SU-DHL-6 (cell line): ENCODE measurements at regions not wholly inside any gene's neighbourhood (a gene's known extent, or its start where the extent isn't known, plus 50 kb on each side); places are given as distances from the start of the nearest gene placed in this dataset.

Source experiments
- H2AFZ ChIP-seq: fragments of 200-600 bp; sonication (generic); 2 replicates; pipeline ENCODE4 v1.6.1; 2014; ENCODE audit warnings: low read depth, mild to moderate bottlenecking, moderate library complexity, mixed read lengths, antibody characterized with exemption, low read length; ENCODE audit not compliant: severe bottlenecking
- H3F3A ChIP-seq: fragments of 200-600 bp; shearing (Covaris generic); 2 replicates; pipeline ENCODE4 v1.6.0; 2016; ENCODE audit warnings: antibody characterized with exemption, mild to moderate bottlenecking; ENCODE audit not compliant: insufficient read depth
- H3K27ac ChIP-seq: fragments of 200-600 bp; sonication (generic); 2 replicates; pipeline ENCODE4 v1.5.1; 2016; ENCODE audit warnings: low read depth, mild to moderate bottlenecking, low read length, moderate library complexity, mixed read lengths
- H3K27me3 ChIP-seq: fragments of 200-600 bp; sonication (generic), shearing (Covaris generic); 2 replicates; pipeline ENCODE4 v1.6.0; 2014; ENCODE audit warnings: mild to moderate bottlenecking, low read length
- H3K36me3 ChIP-seq: fragments of 200-600 bp; sonication (generic); 2 replicates; pipeline ENCODE4 v1.6.1; 2014; ENCODE audit warnings: mild to moderate bottlenecking, low read length, mixed read lengths
- H3K4me2 ChIP-seq: fragments of 300-600, 200-600 bp; shearing (Covaris generic), sonication (generic); 2 replicates; pipeline ENCODE4 v1.6.0; 2014; ENCODE audit warnings: low read length, low read depth, mild to moderate bottlenecking; ENCODE audit not compliant: poor library complexity, severe bottlenecking
- H3K4me3 ChIP-seq: fragments of 200-600 bp; sonication (generic); 2 replicates; pipeline ENCODE4 v1.5.1; 2014; ENCODE audit warnings: antibody characterized with exemption, low read length, mild to moderate bottlenecking, mixed read lengths; ENCODE audit not compliant: insufficient read depth, poor library complexity, severe bottlenecking
- H3K79me2 ChIP-seq: fragments of 200-600 bp; sonication (generic); 2 replicates; pipeline ENCODE4 v1.6.1; 2014; ENCODE audit warnings: mild to moderate bottlenecking, low read length, moderate library complexity; ENCODE audit not compliant: insufficient read depth
- H3K9ac ChIP-seq: fragments of 200-600 bp; sonication (generic); 2 replicates; pipeline ENCODE4 v1.7.0; 2014; ENCODE audit warnings: mild to moderate bottlenecking, low read length
- H3K9me2 ChIP-seq: fragments of 200-600 bp; sonication (generic); replicated peaks from 2 replicates; pipeline ENCODE4 v1.6.1; 2014; ENCODE audit warnings: low read length; ENCODE audit not compliant: insufficient read depth
- H3K9me3 ChIP-seq: fragments of 200-600 bp; sonication (generic); 2 replicates; pipeline ENCODE4 v1.6.1; 2014; ENCODE audit warnings: low read length, mixed read lengths; ENCODE audit not compliant: insufficient read depth
- H4K20me1 ChIP-seq: fragments of 200-600 bp; sonication (generic); 2 replicates; pipeline ENCODE4 v1.6.1; 2014; ENCODE audit warnings: low read depth, mild to moderate bottlenecking, antibody characterized with exemption, low read length, moderate library complexity, mixed read lengths
- CTCF ChIP-seq: fragments of 200-600 bp; sonication (generic); IDR thresholded peaks from one replicate; pipeline ENCODE4 v1.5.1; 2017; ENCODE audit warnings: antibody characterized with exemption, mild to moderate bottlenecking, low read length, moderate library complexity; ENCODE audit not compliant: insufficient read depth, poor library complexity, severe bottlenecking
- EZH2phosphoT487 ChIP-seq: fragments of 200-600 bp; sonication (generic), shearing (Covaris generic); conservative IDR thresholded peaks from 2 replicates; pipeline ENCODE4 v1.6.1; 2018; ENCODE audit warnings: mild to moderate bottlenecking, antibody characterized with exemption, low read length, moderate library complexity, mixed read lengths

DNA sequence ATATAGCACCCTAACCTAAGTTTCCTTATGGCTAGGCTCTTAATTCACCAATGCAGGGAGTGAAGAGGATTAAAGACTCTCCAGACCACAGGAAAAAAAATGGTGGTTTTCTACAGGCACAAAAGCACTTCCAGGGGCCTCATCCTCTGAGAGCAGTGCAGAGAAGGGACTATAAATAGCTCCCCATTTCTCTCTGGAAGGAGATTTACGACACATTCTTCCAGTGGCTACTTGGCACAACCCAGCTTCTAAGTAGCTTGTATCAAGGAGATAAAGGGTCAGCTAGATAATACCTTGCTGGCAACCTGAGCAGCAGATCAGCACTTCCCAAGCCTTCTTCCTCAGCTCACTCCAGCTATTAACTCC, 73.5 kb downstream of the CRPPA start:
- H3K4me2 ChIP-seq = no peak overlapping the region
- TF ChIP-seq CTCF = no peak
- TF ChIP-seq EZH2phosphoT487 = no peak
- no peak overlapping the region for H3K4me3 ChIP-seq
- H2AFZ ChIP-seq = no peak overlapping the region
- H3K9ac ChIP-seq = no peak overlapping the region
- no peaks in the 10 kb centered on the region for H3K9me3 ChIP-seq
- H3K9me2 ChIP-seq = no peaks in the 10 kb centered on the region
- H3K27ac ChIP-seq = no peak overlapping the region
- H3F3A ChIP-seq = no peaks in the 10 kb centered on the region
- H3K79me2 ChIP-seq = no peaks in the 10 kb centered on the region
- H3K27me3 ChIP-seq = no peaks in the 10 kb centered on the region
- H3K36me3 ChIP-seq = no peaks in the 10 kb centered on the region
- no peaks in the 10 kb centered on the region for H4K20me1 ChIP-seq

DNA sequence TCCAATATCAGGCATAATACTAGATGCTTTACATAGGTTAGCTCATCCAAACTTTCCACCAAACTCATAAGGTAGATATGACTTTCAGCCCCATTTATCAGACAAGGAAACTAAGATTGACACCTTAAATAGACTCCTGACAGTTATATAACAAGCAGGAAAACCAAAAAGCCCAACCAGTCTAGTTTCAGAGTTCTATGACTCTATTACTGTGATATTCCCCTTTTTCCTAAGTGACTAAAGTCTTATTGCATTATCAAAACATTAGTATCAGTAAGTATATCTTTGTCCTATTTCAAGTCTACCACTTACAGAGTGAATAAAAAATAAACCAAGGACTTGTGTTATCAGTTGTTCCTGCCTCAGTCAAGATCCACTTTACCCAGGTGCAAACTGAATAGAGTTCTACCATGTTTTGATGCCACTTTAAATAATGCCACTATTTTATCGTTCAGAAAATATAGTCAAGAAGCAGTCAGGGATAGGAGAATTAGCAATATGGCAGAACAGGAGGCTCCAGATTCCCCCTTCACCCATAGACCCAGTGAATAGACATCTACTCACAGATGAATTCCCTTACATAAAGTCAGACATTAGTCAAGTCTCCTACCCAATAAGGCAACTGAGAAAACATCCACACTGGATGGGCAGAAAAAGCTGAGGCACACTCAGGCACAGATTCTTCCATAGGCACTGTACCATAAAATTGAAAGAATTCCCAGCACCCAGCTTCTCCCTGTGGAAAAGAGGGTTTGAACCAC, 74.1 kb downstream of the CRPPA start:
- no peaks in the 10 kb centered on the region for H3K27me3 ChIP-seq
- TF ChIP-seq CTCF = no peak
- TF ChIP-seq EZH2phosphoT487 = no peak
- H3F3A ChIP-seq = no peaks in the 10 kb centered on the region
- no peak overlapping the region for H3K4me3 ChIP-seq
- no peak overlapping the region for H3K27ac ChIP-seq
- no peaks in the 10 kb centered on the region for H3K9me2 ChIP-seq
- no peaks in the 10 kb centered on the region for H3K36me3 ChIP-seq
- H3K4me2 ChIP-seq = no peak overlapping the region
- H4K20me1 ChIP-seq = no peaks in the 10 kb centered on the region
- H3K79me2 ChIP-seq = no peaks in the 10 kb centered on the region
- H3K9me3 ChIP-seq = no peaks in the 10 kb centered on the region
- no peak overlapping the region for H2AFZ ChIP-seq
- no peak overlapping the region for H3K9ac ChIP-seq

- Histone ChIP-seq H3K4me3 (no peak overlapping the region), H3K36me3 (no peaks in the 10 kb centered on the region), H3F3A (no peaks in the 10 kb centered on the region), H3K79me2 (no peaks in the 10 kb centered on the region), H3K27ac (no peak overlapping the region), H4K20me1 (no peaks in the 10 kb centered on the region), H2AFZ (no peak overlapping the region), H3K9ac (no peak overlapping the region), H3K9me2 (no peaks in the 10 kb centered on the region), H3K9me3 (no peaks in the 10 kb centered on the region), H3K4me2 (no peak overlapping the region), H3K27me3 (no peaks in the 10 kb centered on the region)
- TF ChIP-seq CTCF (no peak), EZH2phosphoT487 (no peak)
Measured at GRCh38 chr7:16345979-16346958, 75.1 kb downstream of the CRPPA start.
